ENCODE measurements at regions not wholly inside any gene's neighbourhood (a gene's known extent, or its start where the extent isn't known, plus 50 kb on each side); places are given as distances from the start of the nearest gene placed in this dataset.
A peak's percentile ranks its signal among the peaks of the same experiment; 100 is the strongest.

GRCh38 chr9:13431222-13431536 lies 151.7 kb upstream of the MPDZ start:
- no peak for DNase-seq

DNA sequence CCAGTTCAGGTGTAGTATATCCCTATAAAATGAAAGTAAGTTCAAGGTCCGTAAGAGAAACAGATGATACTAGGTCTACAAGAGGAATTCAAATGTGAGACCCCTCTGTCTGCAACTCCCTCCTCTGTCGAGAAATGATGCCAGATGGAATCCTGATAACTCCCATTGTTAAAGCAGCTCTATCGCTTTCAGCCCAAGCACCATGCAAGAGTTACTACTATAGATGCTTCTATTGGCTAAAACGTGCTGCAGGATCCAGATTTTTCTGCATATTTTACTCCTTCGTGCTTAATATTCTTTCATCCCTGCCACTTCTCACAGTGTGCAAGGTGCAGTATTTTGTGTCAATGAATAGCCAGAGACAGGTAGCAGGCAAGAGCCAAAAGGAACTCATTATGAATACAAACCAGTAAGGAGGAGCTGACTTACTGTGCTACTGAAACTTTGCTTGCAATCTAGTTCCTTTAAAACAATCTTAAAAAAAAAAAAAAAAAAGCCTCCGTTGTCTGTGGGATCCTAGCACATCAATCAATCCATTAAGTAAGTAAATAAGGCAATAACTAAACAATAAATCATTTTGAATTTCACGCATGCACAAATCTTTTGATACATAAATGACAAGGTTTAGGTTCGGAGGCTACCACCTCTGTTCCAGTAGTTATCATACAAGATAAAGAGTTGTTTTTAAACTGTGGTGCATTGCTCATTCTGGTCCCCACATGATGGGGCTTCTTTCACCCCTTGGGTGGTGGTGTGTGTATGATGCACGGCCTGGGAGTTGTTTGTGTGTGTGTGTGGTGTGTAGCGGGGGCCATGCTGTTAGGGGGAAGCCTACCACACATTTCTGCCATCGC lies 151.1 kb upstream of the MPDZ start:
- no peak for DNase-seq

GRCh38 chr9:13429301-13430190 lies 150.1 kb upstream of the MPDZ start:
- no peak for DNase-seq

DNA sequence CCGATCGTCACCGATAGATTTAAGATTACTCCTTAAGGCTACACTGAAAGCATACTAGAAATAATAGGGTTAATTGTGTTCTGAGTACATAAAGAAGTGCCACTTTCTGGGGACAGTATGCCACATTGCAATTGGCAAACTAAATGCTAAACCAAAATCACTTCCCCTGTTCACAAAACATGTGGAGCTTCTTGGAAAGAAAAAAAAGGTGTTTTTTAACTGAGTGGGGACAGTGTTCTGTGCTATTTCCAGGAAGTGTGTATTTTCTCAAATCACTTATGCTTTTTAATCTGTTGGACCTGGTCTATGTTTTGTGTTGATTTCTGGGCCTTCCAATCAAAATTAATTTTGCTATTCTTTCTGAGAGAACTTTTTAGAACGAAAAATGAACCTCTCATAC lies 149.3 kb upstream of the MPDZ start:
- no peak for DNase-seq

DNA sequence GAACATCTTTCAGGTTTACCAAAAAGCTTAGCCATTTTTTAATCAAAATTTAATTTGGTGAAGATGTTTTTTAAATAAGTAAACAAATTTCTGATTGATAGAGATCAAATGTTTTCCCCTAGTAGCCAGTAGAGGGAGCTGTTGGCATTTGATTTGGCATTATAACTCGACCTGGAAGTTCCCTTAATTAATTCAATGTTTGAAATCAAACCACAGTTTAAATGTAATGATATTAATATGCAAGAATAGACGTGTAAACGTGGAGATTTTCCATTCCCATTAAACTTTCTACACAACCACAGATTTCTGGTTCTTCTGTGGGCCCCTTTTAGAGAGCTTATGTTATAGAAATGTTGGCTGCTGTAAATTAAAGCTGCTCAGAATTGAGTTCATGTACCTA lies 148.1 kb upstream of the MPDZ start:
- peak; percentile 11 for DNase-seq

DNA sequence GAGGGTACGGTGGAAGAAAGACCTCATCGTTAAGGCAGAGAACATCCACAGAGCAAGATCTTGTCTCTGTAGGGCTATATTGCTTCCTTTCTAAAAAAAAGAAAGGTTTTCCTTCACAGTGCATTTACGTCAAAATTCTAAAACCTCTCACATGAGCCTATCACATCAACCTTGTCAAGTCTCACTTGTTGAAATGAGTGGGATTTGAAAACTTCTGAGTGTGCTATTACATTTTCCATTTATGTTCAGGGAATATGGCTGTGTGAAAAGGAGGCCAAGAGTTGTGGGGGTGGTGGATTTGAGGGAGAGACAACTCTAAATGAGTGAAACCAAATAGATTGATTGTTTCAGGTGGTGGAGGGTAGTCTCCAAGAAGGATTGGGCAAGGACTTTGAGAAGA lies 147.1 kb upstream of the MPDZ start:
- DNase-seq = no peak

GRCh38 chr9:13424872-13425271 lies 145.4 kb upstream of the MPDZ start:
- DNase-seq = no peak

- no peak for DNase-seq
These were observed 144.7 kb upstream of the MPDZ start for GRCh38 chr9:13424204-13424603.

GRCh38 chr9:13414349-13414748 lies 134.9 kb upstream of the MPDZ start:
- no peak for DNase-seq

DNA sequence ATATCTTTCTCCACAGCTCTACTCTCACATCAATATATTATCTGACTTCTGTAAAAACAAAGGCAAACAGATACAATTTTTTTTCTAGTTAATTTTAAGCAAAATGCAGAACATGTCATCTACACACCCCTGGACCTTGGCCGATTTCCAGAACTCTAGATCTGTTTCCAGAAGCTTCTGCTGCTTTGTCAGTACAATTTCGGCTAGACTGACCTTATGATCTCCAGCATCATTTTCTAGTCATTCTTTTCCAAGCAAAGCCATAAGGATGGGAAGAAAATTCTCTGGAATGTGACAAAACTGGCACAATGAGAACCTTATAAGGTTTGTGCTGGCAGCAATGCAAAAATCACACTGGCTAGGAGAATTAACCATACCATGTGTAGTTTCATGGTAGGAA lies 132.8 kb upstream of the MPDZ start:
- DNase-seq = no peak

DNA sequence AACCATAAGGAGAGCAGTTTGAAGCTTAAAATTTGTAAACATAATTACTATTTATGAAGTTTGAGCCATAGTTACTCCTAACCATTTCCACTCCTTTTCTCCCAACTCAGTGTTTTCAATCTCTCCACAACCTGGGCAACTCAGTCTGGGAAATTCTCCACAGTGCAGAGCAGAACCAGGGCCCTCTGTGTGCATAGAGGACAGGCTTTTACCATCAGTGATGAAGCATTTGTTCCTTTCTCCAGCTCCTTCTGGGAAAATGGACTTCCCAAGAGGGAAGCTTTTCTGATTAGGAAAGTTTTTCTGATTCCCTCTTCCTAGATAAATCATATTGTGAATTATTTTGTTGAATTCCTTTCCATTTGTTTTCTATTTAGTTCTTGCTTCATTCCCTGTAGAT lies 132.3 kb upstream of the MPDZ start:
- DNase-seq = no peak

GRCh38 chr9:13410566-13411031 lies 131.1 kb upstream of the MPDZ start:
- no peak for DNase-seq

DNA sequence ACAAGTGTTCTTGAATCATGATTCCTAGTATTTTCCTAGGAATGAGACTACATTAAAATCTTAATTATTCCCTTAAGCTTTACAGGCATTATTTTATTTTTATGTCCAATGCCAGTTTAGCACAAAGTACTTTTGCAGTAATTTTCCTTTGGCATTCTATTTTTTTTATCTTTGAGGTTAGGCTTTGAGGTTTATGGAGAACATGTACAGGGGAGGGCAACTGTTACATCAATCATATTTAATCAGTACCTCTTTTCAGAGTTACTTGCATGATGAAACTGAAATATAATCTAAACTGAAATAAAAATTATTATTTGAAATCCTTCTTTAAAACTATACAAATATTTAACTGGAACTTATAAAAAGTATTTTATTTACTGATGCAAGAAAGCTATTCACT lies 118.2 kb upstream of the MPDZ start:
- DNase-seq = no peak

DNA sequence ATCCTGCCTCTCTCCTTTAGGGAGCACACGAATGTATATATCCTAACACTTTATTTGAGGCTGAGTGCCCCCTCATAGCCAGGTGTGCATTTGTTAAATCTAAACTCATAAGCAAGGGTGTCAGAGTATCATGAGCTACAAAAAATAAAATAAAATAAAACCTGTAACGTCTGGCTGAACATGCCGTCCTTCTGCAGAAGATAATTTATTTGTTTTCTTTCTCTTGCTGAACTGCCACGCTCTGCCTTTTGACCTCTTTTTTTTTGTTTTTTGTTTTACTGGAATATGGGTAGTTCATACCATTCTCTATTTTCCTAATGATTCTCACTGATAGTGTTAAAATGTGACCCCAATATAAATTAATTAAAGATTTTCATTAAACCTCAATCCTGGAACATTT lies 117.7 kb upstream of the MPDZ start:
- DNase-seq = no peak

GRCh38 chr9:13396418-13396817 lies 116.9 kb upstream of the MPDZ start:
- DNase-seq = no peak

GRCh38 chr9:13395156-13395555 lies 115.7 kb upstream of the MPDZ start:
- DNase-seq = no peak

DNA sequence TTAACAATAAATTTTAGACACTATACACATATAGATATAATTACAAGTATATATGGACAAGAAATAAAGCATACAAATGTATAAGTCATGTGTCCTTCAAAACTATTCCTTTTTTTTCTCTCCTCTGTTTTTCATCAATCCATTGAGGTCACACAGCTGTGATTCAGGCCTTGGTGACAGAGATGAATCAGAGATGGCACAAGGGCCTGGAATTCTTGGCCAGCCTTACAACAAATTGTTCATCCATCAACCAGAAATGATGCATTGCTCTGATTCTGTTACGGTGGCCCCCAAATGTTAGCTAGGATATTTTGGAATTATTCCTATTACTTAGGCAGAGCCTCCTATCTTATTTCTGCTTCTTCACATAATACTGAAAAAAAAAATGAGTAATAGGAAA lies 108.7 kb upstream of the MPDZ start:
- DNase-seq = no peak

GRCh38 chr9:13387734-13388067 lies 108.2 kb upstream of the MPDZ start:
- no peak for DNase-seq

GRCh38 chr9:13386935-13387733 lies 107.6 kb upstream of the MPDZ start:
- no peak for DNase-seq

- DNase-seq = no peak
These were observed 106.8 kb upstream of the MPDZ start for GRCh38 chr9:13386316-13386715.

DNA sequence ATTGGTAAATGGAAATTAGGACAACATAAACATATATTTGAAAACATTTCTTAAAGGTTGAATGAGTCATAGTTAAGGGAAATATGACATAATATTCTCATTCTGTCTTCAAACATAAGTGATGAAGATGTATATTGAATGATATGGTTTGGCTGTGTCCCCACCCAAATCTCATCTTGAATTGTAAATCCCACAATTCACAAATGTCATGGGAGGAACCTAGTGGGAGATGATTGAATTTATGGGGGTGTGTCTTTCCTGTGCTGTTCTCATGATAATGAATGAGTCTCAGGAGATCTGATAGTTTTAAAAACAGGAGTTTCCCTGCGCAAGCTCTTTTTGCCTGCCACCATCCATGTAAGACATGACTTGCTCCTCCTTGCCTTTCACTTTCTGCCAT lies 104.4 kb upstream of the MPDZ start:
- DNase-seq = no peak

GRCh38 chr9:13383216-13383615 lies 103.7 kb upstream of the MPDZ start:
- no peak for DNase-seq

- no peak for DNase-seq
These were observed 103.1 kb upstream of the MPDZ start for GRCh38 chr9:13382595-13382994.

GRCh38 chr9:13380903-13381302 lies 101.4 kb upstream of the MPDZ start:
- DNase-seq = no peak
